Ovary (tissue), 7 donors: ENCODE measurements at regions not wholly inside any gene's neighbourhood (a gene's known extent, or its start where the extent isn't known, plus 50 kb on each side); places are given as distances from the start of the nearest gene placed in this dataset.
"Not testable (repeated sequence)": the region's sequence is repeated elsewhere in the genome, so short reads cannot be mapped to it uniquely, and the experiment has no call there.

Source experiments
- DNase-seq, 5 donors: peaks; one replicate each; pipeline ENCODE4 v3.0.0-alpha.2; 2019 to 2020
- H3K27ac ChIP-seq, 2 donors: fragments of 200-600 bp; one replicate each; pipeline versions ENCODE4 v1.5.1 to v1.8.0; 2019 to 2022
- H3K27me3 ChIP-seq: fragments of 200-600 bp; one replicate; pipeline ENCODE4 v1.8.0; 2022
- H3K36me3 ChIP-seq: fragments of 200-600 bp; sonication (generic); one replicate; pipeline ENCODE4 v1.5.1; 2019
- H3K4me1 ChIP-seq: one replicate; pipeline ENCODE4 v1.8.1; 2013; ENCODE audit warnings: mild to moderate bottlenecking, moderate library complexity; ENCODE audit not compliant: insufficient read depth
- H3K4me3 ChIP-seq: fragments of 200-600 bp; sonication (generic); one replicate; pipeline ENCODE4 v1.5.1; 2017
- H3K9me3 ChIP-seq, 2 donors: fragments of 200-600 bp in 1 of 2; sonication (generic) in 1 of 2; one replicate each; pipeline versions ENCODE4 v1.5.1 to v1.8.1; 2013 to 2019; ENCODE audit warnings: mild to moderate bottlenecking in 1 of 2, moderate library complexity in 1 of 2
- CTCF ChIP-seq, 3 donors: fragments of 450-650 bp in 2 of 3; fragments of 200-600 bp in 1 of 3; IDR thresholded peaks; one replicate each; pipeline versions ENCODE4 v1.5.1 to v1.8.0; 2016 to 2022; ENCODE audit warnings: antibody characterized with exemption in 3 of 3, mild to moderate bottlenecking in 1 of 3
- EP300 ChIP-seq: sonication (generic); formaldehyde crosslinking; IDR thresholded peaks from one replicate; pipeline ENCODE4 v1.6.1; 2017; ENCODE audit warnings: antibody characterized with exemption
- POLR2A ChIP-seq: fragments of 450-650 bp; IDR thresholded peaks from one replicate; pipeline ENCODE4 v1.6.1; 2017; ENCODE audit warnings: antibody characterized with exemption, mild to moderate bottlenecking, moderate library complexity
- WGBS, 3 donors: extraction: QIAGEN DNeasy Blood & Tissue Kit in 1 of 3; methylation state at CpG; one replicate each; pipeline versions ENCODE4 v1.1.5 to v1.1.7; 2013 to 2017; 5-methylcytosine and 5-hydroxymethylcytosine counted together
- intact Hi-C, 4 donors: fragments of 100-400 bp; cut with DNase I; formaldehyde crosslinking; loops; one replicate each; pipeline versions ENCODE4 v1.11.0 to v1.15.1; 2022 to 2023
- donor health status: DM: no; HTN: no; CAD: no; lungs with moderate emphysema.
- donor health status: DM: no; HTN: no; CAD: no.
- donor health status: Bipolar disorder and iron deficiency.
- donor health status: DM: no; HTN: no; CAD: no.
- donor health status: DM: yes; HTN: yes; CAD: no.

- TF ChIP-seq POLR2A: no peak
- no peak for TF ChIP-seq EP300
- TF ChIP-seq CTCF (IDR thresholded peaks at IDR 0.05): no peak
- Histone ChIP-seq H3K4me3 (no peak overlapping the region), H3K36me3 (no peaks in the 10 kb centered on the region), H3K9me3 (no peaks in the 10 kb centered on the region), H3K27me3 (peaks cover 3% of the 10 kb centered on the region), H3K27ac (no peak overlapping the region), H3K4me1 (peaks cover 7% of the 10 kb centered on the region)
- intact Hi-C loops: no loop called here
- WGBS, 3 donors: 19 to 33% (median 21%) methylated on average over 14 of the region's 14 CpGs
- DNase-seq: no peak
Measured at GRCh38 chr9:71446106-71446472, 322.2 kb downstream of the CEMIP2 start.

- TF ChIP-seq POLR2A (no peak), EP300 (no peak), CTCF (IDR thresholded peaks at IDR 0.05) (no peak)
- WGBS, 3 donors: 94 to 95% (median 95%) methylated on average over 3 of the region's 3 CpGs
- Histone ChIP-seq H3K9me3 (no peaks in the 10 kb centered on the region), H3K4me1 (peaks cover 7% of the 10 kb centered on the region), H3K4me3 (no peak overlapping the region), H3K27ac (no peak overlapping the region), H3K27me3 (peaks cover 3% of the 10 kb centered on the region), H3K36me3 (no peaks in the 10 kb centered on the region)
- intact Hi-C loops: no loop called here
- no peak for DNase-seq
Measured at GRCh38 chr9:71442937-71443336, 321.5 kb upstream of the TRPM3 start.

GRCh38 chr9:71441266-71441665 lies 319.8 kb upstream of the TRPM3 start:
- TF ChIP-seq POLR2A (no peak), CTCF (IDR thresholded peaks at IDR 0.05) (no peak), EP300 (no peak)
- Histone ChIP-seq H3K27me3 (peaks cover 3% of the 10 kb centered on the region), H3K9me3 (no peaks in the 10 kb centered on the region), H3K4me1 (peaks cover 2% of the 10 kb centered on the region), H3K4me3 (no peak overlapping the region), H3K27ac (no peak overlapping the region), H3K36me3 (no peaks in the 10 kb centered on the region)
- intact Hi-C loops: no loop called here
- no peak for DNase-seq
- 85 to 86% (median 86%) methylated on average over 5 of the region's 5 CpGs for WGBS, 3 donors

GRCh38 chr9:71431931-71432330 lies 310.5 kb upstream of the TRPM3 start:
- Histone ChIP-seq H3K4me1 (no peaks in the 10 kb centered on the region), H3K27ac (no peak overlapping the region), H3K27me3 (no peaks in the 10 kb centered on the region), H3K4me3 (no peak overlapping the region), H3K9me3 (no peaks in the 10 kb centered on the region), H3K36me3 (no peaks in the 10 kb centered on the region)
- WGBS, 3 donors: 81 to 87% (median 84%) methylated on average over 3 of the region's 3 CpGs
- intact Hi-C loops: no loop called here
- TF ChIP-seq POLR2A (no peak), CTCF (IDR thresholded peaks at IDR 0.05) (no peak), EP300 (no peak)
- DNase-seq: no peak

GRCh38 chr9:71407341-71407740 lies 285.9 kb upstream of the TRPM3 start:
- DNase-seq, intact Hi-C loops, H3K36me3 ChIP-seq, H3K4me1 ChIP-seq, H3K27ac ChIP-seq, H3K27me3 ChIP-seq, H3K9me3 ChIP-seq, H3K4me3 ChIP-seq: not testable (repeated sequence)
- 54 to 60% (median 58%) methylated on average over 2 of the region's 2 CpGs for WGBS, 3 donors
